ENCODE measurements at regions not wholly inside any gene's neighbourhood (a gene's known extent, or its start where the extent isn't known, plus 50 kb on each side); places are given as distances from the start of the nearest gene placed in this dataset.

DNA sequence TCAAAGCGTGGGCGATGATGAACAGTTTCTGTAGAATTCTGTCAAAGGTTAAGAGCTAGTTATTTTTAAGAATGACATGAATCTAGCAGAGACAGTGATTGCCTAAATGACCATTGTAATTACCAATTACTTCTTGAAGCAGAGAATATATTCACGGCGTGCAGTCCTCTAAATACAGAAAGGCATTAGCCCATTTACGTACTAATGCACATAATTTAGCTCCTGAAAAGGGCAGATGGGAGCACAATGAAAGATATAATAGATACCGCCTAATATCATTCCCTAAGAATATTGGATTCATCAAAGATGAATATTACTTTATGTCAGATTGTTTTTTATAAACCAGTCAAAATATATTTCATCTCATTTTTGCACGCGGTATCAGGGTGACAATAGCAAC, 212.4 kb downstream of the URI1 start:
- no peak for DNase-seq

DNA sequence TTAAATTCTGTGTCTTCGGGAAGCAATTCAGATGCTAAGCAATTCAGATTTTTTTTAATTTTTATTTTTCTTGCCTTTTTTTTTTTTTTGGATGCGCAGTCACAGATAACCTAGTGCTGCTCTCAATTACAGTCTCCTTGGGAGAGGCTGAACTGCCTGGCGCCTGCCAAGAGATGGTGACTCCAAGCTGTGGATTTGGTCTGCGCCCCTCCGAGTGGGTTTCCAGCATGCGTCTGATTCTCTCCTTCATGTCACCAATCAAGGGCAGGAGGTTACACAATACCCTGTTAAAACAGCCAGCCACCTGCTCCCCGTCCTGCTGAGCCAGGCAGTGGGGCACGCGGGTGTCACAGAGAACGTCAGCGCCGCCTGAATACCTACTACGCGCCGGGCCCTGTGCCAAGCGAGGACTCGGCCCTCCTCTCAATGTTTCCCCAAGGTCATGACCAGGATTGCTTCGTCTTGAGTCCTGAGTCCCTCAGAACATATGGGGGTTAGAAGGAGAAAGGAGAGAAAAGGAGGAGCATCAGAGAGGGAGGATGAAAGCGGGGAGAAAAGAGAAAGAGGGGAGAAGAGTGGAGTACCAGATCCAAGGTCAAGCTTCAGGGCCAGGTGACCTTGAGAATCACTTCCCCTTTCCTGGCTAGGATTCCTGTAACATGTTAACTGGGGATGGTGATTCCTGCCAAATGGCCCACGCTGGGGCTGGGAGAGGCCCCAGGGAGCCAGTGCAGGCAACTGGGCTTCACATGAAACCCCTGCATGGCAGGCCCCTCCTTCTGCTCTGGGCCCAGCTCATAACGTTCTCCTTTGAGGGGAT, 213.6 kb downstream of the URI1 start:
- DNase-seq = no peak

DNA sequence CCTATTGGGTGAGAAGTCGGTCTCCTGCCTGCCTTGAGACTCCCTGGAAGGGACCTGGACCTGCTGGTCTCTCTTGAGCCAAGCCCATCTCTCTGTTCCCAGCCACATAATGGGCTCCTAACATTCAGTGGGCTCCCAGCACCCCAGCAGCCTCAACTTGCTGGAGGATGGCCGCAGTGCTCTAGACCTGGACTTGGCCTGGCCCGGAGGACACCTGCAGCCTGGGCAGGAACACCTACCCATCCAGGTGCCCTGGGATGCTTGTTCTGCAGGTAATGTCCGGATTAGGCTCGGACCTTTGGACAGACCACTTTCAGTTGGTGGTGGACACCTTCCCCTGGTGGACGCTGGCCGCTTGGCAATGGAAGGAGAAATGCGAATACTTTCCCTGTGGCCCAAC, 214.6 kb downstream of the URI1 start:
- no peak for DNase-seq

DNA sequence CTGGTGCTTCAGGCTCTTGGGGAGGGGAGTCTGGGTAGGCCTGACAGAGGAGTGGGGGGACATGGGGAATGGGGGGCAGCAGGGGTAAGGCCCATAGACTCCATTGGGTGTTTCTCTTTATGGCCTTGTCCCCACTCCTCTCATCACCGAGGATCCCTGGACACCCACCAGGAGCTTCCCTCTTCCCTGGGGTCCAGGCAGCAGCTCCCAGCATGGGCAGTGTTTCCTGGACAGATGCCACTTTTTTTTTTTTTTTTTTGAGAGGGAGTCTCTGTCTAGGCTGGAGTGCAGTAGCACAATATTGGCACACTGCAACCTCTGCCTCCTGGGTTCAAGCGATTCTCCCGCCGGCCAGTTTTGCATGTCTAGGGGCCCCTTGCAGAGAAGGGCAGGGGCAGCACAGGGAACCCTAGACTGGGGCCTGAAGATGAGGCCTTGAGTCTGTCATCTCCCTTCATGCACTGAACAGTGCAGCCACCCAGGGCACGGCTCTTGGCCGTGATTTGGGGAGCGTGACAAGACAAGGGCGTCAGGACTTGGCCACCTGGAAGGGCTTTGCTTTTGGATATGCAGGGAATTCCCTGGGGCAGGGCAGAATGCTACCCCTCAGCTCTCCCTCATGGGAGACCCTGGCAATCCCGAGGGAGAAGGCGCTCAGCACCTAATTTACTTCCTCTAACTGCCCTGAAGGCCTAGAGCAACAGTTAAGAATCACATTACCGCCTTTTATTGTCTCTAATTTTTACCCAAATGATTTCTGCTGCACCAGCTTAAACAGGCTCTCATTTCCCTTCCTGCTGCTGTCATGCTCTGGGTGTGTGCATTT, 213.9 kb upstream of the ZNF536 start:
- no peak for DNase-seq

DNA sequence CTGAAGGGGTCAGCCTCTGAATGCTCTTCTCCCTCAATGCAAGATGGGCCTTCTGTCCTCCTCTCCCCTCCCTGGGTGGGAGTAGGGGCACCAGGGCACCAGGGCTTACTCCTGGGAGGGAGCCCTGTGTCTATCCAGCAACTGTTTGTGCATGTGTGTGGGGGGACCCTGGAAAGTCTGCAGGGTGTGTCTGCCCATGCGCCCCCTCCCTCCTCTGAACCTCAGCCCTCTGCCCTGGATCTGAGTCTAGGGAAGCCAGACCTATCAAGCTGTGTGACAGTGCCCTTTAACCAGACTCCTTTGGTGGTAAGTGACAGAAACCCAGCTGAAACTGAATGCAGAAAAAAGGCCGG, 213.3 kb upstream of the ZNF536 start:
- DNase-seq = no peak

DNA sequence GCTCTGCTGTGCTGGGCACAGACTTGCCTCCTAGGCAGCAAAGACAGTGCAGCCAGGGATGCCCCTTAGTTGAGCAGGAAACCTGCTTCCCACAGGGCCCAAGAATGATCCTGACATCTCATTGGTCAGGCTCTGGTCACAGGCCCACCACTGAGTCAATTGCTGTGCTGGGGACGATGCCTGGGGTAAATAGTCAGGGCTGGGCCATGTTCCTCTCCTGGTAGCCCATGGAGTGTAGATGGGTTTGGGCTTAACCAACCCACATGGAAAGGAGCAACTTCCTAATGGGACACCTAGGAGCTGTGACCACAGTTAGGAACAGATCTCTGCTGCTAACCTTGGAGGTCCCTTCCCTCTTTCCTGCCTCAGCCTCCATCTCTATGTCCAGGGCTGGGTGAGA, 212.5 kb upstream of the ZNF536 start:
- DNase-seq = no peak

DNA sequence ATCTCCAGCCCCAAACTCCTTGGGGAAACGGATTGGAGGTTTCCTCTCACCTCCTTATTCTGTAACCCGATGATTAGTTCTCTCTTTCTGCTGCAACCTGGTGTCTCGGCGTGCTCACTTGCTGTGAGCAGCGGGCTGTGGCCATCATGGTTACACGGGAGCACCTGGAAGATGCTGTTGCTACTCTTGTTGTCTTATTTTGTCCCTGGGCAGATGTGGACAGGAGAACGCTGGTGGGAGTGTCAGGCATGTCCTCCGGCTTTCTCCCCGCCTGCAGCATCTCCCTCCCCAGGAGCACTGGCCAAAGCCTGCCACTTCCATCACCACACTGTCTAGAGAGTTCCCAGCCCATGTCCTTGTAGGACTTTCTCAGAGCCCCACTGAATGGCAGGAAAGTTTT, 211.8 kb upstream of the ZNF536 start:
- DNase-seq = no peak

DNA sequence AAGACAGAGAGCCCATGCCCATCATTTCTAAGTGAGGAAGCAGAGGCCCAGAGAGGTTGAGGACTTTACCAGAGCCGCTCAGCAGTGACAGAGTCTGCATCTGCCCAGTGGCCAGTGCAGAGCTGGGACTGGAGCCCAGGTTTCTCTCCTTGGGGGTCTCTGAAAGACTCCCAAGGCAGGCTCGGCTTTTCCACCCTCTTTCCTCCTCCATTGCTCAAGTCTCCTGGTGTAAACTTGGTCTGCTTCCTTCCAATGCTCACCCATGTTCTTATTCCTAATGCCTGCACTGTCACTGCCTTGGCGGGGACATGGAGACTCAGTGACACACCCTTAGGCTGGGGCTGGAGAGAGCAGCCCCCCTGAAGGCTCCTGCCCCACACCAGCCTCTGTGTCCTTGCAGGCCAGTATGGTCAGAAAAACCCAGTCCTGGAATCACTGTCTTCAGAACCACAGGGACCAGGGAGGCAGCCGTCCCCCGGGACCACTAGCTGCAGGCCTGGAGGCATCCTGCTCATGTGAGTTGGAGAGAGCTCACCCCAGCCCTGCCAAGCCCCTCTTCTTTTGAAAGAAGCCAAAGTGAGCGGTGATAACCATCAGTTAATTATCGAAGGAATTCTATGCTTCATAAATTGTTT, 211.0 kb upstream of the ZNF536 start:
- DNase-seq = no peak

DNA sequence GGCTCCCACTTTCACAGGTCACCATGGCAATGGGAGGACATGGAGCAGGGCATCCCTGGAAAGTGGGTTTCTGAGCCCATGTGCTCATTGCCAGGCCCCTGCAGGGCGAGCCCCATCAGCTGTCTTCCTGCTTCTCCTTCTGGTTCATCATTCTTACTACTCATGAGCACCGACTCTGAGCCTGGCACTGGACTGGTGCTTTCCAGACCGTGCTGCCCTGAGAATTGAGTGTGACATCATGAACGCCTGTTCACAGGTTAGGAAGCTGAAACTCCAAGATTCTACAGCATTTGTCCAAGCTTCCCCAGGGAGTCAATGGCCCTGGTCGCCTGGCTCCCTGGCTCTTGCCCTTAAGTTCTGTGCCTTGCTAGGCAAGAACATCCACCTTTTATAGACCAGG, 210.4 kb upstream of the ZNF536 start:
- no peak for DNase-seq

DNA sequence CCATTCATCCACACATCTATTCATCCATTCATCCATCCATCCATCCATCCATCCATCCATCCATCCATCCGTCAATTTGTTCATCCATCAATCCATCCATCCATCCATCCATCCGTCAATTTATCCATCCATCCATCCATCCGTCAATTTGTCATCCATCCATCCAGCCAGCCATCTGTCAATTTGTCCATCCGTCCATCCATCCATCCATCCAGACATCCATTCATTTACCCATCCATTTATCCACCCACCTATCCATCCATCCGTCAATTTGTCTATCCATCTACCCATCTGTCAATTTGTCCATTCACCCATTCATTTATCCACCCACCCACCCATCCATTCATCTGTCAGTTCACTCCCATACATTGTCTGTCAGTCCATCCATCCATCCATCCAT, 209.5 kb upstream of the ZNF536 start:
- no peak for DNase-seq

DNA sequence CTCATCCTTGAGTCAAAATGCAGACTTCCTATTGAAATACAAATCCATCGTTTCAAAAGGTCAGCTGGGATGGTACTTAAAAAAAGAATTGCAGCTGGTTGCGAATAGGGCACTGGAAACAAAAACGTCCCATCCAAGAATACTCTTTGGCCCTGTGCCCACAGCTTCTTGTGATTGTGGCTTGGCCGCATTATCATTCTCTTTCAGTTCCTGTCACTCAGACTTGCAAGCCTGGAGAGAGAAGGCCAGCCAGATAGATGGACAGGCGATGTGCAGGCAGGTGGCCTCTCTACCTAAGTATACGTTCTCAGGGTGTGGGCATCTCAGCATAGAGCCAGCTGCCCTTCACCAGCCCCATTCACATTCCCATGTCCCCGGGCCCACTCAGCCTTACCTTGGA, 208.5 kb upstream of the ZNF536 start:
- DNase-seq = no peak

DNA sequence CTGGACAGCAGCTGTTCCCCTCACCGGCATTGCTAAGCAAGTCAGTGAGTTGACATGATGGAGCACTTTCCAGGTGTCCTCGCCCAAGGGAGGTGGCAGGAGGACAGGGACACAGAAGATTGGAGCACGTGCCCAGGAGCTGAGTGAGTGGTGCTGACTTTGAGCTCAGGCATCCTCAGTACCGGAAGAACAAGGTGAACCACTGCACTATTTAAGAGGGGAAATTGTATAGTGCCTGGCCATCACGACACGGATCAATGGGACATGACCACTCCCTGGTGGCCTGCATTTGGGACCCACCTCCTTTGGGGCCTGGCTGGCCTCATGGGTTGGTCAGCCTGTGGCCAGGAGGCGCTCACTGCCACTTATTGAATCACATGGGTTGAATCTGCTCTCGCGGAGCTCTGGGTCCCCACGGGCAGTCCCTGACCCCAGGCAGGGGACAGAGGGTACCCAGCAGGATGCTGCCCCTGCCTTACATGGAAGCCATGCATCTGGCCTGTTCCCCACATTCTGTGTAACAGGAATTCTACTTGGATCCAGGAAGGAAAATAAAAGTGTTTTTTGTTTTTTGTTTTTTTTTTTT, 206.9 kb upstream of the ZNF536 start:
- no peak for DNase-seq

DNA sequence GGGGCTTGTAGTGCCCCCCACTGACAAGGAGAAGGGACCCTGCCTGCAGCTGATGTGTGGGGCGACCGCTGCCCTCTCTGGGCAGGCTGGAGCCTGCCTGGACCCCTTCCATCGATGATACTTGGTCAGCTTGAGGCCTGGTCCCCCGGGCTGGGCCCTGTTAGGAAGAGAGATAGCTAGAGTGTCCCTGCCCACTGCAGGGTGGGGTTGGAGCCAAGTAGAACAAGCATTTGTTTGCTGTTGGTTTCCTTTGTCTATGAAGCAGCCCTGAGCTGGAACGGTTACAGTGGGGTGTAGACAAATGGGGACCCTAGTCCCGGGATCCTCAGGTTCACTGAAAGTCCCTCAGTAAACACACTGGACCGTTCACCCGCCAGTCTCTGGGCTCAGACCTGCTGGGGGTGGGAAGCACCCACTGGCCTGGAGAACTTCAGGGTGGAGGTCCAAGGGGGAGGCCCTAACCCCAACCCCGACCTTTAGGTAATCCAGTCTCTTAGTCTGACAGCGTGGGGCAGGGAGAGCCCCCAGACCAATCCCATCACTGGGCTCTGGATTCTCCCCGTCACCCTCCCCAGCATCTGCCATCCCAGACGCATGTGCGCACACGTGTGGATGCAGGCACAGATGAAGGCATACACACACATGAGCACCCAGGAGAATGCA, 204.8 kb upstream of the ZNF536 start:
- DNase-seq = no peak

DNA sequence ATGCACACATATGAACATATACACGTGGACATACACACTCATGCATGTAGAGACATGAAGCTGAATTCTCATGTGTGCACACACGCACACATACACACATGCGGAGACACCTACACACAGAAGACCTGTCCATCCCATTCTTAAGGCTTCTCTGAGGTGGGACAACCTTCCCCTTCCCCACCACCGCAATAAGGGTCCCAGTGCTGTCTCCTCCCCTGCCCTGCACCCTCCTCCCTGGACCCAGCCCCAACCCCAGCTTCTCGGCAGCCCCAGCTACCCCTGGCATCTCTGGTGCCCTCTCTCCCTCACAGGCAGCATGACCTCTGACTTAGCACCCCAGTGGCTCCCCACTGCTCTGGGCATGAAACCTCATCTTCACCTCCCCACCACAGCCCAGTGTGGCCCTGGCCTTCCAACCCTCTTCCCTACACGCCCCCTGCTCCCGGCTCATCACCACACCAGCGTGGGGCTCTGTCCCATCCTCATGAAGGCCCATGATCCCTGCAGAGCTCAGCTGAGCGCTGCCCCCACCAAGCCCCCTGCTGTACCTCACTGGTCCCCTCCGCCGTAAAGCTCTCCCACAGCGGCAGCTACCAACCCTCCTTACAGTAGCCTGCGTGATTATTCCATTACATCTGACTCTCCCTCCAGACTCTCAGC, 204.1 kb upstream of the ZNF536 start:
- no peak for DNase-seq

DNA sequence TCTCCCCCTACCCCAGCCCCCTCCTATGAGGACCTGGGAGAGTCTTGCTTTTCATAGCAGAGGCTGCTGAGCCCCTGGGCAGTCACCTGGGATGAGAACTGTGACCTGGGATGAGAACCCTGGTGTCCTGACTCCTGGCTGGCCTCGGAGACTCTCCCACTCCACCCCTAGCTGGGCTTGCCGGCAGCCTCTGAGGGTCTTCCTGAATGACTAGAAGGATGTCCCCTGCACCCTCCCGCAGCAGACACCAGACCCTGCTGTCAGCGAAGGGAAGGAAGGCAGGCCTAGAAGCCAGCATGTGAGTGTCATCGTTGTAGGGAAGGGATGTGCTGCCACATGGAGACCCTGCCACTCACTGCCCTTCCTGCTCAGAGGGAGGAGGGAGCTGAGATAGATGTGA, 203.4 kb upstream of the ZNF536 start:
- no peak for DNase-seq

DNA sequence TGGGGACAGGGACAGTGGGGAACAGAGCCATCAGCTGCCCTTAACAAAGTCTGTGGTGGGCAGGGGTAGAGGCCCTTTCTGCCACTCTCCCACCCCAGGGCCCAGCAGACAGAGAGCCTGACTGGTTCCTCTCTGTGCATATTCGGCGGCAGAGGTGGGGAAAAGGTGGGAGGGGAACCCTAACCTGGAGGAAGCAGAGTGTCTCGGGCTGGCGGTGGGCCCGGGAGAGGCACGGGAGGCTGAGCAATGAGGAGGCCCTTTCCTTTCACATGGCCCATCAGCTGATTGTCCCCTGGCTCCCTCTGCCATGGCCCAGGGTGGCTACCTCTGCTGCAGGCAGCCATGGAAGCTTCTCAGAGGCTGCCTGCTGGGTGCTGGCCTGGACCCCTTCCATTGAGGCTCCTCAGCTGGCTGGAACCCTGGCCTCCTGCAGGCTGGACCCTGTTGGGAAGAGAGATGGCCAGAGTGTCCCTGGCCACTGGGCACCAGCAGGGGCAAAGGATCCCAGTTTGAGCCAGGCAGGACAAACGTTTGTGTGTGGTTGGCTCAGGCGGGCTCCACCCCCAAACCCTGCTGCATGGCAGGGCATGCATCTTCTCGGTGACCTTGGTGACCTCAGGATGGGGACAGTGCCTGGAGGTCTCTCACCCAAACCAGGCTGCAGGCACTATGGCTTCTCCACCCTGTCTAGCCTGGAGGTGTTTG, 202.8 kb upstream of the ZNF536 start:
- DNase-seq = no peak

DNA sequence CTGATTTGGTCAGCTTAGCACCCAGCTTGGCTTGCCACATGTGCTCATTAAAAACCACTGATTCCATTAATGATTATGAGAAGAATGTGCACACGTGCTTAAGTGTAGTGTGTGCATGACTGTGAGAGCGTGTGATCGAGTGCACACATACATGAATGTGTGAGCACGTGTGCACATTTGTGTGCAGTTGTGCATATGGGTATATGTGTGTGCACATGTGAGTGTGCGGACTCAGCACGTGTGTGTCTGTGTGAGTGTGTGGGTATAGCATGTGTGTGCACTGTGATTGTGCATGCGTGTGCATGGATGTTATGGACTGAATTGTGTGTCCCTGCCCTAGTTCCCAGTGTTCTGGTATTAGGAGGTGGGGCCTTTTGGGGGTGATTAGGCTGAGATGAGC, 202.1 kb upstream of the ZNF536 start:
- no peak for DNase-seq

DNA sequence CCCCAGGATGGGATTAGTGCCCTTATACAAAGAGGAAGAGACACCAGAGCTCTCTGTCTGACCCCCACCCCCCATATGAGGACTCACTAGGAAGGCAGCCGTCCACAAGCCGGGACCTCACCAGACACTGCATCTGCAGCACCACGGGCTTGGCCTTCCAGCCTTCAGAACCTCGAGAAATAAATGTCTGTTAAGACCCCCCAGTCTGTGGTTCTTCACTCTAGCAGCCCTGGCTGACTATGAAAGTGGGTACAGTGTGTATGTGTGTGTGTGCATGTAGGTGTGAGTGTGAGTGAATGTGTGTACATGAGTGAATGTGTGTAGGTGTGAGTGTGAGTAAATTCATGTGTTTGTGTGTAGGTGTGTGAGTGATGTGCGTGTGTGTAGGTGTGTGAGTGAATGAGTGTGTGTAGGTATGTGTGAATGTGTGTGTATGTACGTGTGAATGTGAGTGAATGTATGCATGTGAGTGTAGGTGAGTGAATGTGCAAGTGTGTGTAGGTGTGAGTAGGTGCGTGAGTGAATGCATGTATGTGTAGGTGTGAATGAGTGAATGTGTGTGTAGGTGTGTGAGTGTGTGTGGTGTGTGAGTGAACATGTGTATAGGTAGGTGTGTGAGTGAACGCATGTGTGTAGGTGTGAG, 201.6 kb upstream of the ZNF536 start:
- DNase-seq = no peak

DNA sequence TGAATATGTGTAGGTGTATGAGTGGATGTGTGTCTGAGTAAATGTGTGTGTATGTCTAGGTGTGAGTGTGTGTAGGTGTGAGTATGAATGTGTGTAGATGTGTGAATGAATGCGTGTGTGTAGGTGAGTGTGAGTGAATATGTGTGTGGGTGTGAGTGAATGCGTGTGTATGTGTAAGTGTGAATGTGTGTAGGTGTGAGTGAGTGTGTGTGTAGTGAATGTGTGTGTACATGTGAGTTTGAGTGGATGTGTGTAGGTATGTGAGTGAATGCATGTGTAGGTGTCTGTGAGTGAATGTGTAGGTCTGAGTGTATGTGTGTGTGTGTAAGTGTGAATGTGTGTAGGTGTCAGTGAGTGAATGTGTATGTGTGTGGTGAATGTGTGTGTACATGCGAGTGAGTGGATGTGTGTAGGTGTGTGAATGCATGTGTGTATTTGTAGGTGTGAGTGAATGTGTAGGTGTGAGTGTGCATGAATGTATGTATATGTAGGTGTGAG, 201.0 kb upstream of the ZNF536 start:
- no peak for DNase-seq

DNA sequence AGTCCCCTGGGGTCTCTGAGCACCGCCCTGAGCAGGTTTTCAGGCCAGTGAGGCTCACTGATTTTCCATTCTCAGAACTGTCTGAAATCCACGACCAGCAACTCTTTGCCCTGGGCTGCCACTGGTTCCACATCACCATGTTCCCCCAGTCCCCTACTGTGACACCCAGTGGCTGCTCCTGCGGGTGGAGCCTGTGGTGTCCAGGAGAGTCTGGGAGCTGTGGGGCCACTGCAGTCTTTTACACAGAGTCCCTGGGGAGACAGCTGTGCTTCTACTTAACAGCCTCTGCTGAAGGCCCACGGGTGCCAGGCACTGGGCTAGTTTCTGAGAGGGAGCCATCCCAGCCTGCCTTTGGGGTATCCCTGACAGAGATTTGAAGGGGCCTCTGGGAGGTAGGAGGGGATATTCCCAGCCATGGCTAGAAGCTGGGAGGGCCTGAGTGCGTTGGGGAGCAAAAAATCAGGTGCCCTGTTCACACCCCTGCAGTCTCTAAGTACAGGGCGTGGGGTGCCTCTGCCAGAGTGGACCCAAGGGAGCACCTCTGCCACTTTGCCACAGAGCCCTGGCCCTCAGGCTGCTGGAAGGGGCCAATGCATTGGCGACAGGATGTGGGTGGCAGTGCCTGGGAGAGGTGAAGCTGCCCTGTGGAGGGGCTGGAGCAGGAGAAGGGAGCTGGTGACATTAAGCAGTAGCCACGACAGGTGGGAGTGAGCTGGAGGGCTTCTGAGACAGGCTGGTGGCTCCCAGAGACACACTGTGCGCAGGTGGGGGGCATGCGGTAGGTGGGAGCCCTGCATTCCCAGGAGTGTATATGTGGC, 200.2 kb upstream of the ZNF536 start:
- DNase-seq = no peak

All from fibroblast of skin of scalp (primary cell).